ENCODE measurements at regions not wholly inside any gene's neighbourhood (a gene's known extent, or its start where the extent isn't known, plus 50 kb on each side); places are given as distances from the start of the nearest gene placed in this dataset.

- no peak for DNase-seq (ENCODE audit: low read depth)
Observed at GRCh38 chr18:45268583-45268982, 346.7 kb upstream of the SLC14A2 start.

DNA sequence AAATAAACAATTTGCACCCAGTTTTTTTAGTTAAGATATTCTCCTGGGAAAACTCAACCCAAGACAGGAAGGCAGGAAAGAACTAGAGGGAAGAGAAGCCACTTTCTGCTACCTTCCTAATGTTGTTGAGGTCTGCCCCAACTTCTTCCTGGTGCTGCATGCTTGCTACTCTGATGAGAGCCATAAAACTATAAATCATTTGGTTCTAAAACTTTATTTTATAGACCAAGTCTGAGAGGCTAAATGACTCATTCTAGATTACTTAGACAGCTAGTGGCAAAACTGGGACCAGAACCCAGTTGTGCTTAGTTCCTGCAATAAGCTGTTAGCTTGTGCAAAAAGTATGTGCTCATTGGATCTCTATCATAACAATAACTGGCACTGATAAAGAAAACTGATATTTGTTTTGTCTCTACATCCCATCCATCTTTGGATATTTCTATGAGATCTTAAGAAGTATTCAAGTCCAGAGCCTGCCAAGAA, 344.9 kb upstream of the SLC14A2 start:
- no peak for DNase-seq (ENCODE audit: low read depth)

GRCh38 chr18:45274026-45274425, 341.2 kb upstream of the SLC14A2 start:
- no peak for DNase-seq (ENCODE audit: low read depth)

- DNase-seq (ENCODE audit: low read depth): no peak
Observed at GRCh38 chr18:45275367-45276113, 339.7 kb upstream of the SLC14A2 start.

GRCh38 chr18:45276878-45277277, 338.4 kb upstream of the SLC14A2 start:
- no peak for DNase-seq (ENCODE audit: low read depth)

GRCh38 chr18:45277908-45278307, 337.4 kb upstream of the SLC14A2 start:
- no peak for DNase-seq (ENCODE audit: low read depth)

DNA sequence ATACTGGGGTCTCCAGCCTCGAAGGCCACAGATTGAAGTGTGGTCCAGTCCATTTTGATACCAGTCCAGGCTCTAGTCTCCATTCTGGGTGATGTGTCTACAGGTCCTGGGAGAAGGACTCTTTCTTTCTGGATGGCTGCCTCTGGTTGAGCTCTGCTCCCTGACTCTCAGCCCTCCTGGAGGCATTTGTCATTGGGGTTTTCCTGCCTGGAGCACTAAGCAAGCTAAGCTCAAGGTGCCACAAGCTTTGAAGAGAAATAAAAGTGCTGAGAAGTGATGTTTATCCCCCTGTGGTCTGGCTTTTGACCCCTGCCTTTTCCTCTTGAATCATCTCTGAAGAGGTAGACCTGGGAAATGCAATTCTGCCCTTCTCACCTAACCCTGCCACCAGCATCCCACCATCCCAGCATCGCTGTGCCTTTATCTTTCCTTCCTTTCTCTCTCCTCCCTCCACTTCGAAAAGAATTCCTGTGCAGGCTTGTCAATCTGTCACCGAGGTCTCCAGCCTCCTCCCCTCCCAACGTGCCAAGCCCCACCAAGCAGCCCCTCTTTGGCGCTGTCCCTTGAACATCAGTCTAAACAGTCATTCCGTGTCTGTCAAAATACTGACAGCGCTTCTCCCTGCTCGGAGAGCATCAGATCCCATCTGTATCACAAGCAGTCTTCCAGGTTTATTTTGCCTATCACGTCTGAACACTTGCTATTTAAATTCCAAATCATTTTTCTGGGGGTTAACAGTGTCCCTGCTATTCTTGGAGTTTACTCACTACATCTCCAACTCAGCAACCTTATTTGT, 334.6 kb upstream of the SLC14A2 start:
- DNase-seq (ENCODE audit: low read depth): no peak

- no peak for DNase-seq (ENCODE audit: low read depth)
Observed at GRCh38 chr18:45282101-45282812, 333.0 kb upstream of the SLC14A2 start.

DNA sequence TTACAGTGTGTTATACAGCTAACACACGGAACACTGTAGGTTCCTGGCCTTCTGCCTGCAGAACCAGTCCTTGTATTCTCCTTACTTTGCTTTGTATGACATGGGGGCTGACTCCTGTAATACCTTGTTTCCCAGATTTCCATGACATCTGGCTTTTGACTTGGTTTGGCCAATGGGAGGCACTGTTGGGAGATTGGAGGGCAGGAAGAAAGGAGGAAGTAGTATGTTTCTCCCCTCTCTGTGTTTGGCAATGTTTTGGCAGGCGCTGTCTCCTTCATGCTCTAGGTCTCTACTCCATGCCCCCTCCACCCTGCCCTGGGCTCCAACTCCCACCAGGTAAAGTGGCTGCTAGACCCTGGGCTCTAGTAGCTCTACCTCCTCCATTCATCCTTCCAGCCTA, 331.1 kb upstream of the SLC14A2 start:
- DNase-seq (ENCODE audit: low read depth): no peak

GRCh38 chr18:45284851-45285250, 330.4 kb upstream of the SLC14A2 start:
- DNase-seq (ENCODE audit: low read depth): no peak

DNA sequence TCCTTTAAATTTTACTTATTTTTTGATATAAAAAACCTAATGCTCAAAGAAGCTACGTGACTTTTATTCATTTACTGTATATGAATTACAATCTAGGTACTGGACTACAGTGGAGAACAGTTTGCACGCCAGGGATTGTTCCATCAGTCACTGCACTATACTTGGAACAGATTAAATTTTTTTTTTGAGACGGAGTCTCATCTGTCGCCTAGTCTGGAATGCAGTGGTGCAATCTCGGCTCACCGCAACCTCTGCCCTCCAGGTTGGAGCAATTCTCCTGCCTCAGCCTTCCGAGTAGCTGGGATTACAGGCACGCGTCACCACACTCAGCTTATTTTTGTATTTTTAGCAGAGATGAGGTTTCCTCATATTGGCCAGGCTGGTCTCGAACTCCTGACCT, 330.0 kb upstream of the SLC14A2 start:
- no peak for DNase-seq (ENCODE audit: low read depth)

DNA sequence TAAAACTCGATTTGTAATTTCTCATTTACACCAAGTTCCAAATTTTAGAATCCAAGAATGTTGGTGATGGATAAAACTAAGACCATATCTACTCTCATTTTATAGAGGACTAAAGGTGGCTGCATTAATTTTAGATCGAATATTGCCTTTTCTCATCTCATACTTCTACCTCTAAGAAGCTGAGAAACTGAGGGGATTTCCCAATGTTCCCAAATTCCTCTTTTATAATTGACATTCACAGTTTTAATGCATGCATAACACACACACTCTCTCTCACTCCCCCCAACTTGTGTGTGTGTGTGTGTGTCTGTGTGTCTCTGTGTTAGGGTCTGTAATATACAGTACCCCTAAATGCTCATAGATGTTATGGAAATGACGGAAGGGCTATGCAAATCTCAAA, 328.8 kb upstream of the SLC14A2 start:
- DNase-seq (ENCODE audit: low read depth): no peak

DNA sequence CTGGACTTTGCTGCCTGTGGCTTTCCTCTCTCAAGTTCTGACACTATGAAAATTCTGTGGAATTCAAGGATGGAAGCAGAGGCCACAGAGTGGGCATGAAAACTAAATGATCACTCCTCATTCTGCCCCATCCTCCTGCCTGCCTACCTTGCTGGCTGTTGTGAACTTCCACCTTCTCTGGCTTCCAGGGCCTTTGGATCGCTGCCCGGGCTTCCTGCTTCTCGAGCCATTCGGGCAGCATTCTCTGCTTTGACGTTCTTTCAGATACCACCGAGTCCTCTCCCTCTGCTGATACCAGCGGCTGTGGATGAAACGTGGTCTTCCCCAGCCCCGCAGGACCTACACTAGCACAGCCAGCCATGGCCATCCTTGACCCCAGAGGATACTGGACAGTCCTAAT, 327.7 kb upstream of the SLC14A2 start:
- DNase-seq (ENCODE audit: low read depth): no peak

DNA sequence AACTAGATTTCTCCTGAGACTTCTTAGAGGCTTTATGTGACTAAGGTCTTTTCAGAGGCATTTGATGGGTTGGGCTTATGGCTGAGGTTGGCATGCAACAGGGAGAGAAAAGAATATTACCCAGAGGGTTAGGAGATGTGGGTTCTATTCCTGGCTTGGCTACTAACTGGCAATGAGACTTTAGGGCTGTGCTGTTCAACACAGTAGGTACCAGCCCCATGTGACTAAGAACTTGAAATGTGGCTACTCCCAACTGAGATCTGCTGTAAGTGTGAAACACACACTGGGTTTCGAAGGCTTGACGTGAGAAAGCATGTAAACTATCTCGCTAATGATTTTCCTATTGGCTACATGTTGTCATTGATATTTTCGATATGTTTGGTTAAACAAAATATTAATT, 324.9 kb upstream of the SLC14A2 start:
- DNase-seq (ENCODE audit: low read depth): no peak

DNA sequence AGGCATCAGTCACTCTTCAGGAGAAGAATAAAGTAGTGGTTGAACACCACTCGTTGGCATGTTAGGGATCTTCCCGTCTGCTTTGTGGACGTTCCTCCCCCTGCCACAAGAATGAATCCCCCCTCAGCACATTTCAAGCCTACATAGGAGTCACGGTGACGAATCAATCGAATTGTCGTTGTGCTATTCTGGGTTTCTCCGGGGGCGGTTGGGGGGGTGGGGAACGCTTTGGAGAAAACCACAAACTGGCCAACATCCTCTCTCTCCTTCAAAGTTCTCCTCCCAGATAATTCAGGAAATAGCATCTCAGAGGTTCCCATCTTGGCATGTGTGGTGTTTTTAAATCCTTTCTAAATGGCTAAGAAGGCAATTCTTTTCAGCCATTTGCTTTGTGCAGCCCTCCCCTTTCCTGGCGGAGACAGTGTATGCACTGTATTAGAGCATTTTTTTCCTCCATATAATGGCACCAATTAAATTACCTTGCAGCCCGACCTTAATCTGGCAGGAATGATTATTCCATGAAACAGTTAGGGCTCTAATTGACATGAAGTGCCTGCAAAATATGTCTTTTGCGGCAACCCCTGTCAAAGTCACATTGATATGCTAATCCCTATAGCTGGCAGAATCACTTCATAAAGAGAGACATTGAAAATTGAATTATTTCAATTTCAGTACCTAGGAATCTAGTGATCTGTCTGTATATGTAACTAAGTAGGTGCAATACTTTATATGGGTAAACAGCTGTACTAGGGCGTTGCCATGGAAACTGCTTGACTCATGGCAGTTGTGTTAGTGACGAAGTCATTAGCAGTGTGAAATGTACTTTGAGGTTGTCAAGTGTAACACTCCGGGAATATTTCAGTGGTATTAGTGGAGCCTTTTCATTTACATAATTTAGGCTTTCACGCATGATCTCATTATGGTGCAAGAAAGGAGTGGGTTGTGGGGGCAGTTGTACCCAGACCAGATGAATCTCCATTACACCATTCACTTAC, 323.4 kb upstream of the SLC14A2 start:
- no peak for DNase-seq (ENCODE audit: low read depth)

DNA sequence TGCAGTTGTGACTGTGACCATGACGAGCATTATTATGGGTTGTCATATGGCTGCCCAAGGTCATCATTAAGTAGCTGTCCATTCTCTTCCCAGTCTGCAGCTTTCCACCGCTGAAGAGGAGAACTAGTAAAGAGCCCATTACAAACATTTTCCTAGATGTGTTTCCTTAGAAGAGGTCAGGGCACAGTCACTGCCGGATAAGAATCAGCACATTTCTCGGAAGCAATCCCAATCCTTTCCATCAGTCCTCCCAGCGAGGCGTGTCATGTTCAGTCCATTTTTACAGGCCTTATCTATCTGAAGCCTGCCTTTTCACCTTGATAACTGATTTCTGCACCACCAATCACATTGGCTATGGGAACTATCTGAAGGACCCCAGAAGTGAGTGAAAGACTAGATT, 319.9 kb upstream of the SLC14A2 start:
- DNase-seq (ENCODE audit: low read depth): no peak

DNA sequence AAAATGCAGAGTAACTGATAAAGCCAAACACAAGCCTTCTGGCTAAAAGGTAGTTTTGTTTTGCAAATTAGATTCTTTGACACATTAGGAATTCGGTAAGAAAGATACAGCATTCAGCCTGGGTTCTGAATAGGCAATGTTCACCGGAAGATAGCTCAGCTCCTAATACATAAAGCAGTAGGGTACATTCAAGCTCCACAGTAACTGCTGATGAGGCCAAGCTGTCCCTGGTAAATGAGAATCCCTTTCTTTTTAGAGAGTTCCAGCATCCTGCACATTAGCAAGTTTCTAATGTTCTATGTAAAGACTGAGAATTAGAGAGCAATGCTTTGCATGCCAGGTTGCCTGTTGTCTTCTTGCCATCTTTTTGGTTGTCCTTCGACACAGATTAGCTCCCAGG, 316.3 kb upstream of the SLC14A2 start:
- no peak for DNase-seq (ENCODE audit: low read depth)

DNA sequence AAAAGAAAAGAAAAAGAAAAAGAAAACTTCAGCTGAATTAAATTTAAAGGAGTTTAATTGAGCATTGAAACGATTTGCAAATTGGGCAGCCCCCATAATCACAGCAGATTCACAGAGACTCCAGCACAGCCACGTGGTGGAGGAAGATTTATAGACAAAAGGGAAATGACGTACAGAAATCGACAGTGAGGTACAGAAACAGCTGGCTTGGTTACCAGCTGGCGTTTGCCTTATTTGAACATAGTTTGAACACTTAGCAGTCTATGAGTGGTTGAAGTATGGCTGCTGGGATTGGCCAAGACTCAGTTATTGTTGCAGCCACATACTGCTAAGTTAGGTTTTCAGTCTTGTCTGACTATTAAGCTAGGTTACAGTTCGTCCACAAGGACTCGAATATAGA, 312.2 kb upstream of the SLC14A2 start:
- DNase-seq (ENCODE audit: low read depth): no peak

- no peak for DNase-seq (ENCODE audit: low read depth)
Observed at GRCh38 chr18:45304558-45304957, 310.7 kb upstream of the SLC14A2 start.

GRCh38 chr18:45312555-45313126, 302.6 kb upstream of the SLC14A2 start:
- DNase-seq (ENCODE audit: low read depth): no peak

GRCh38 chr18:45316127-45316526, 299.1 kb upstream of the SLC14A2 start:
- no peak for DNase-seq (ENCODE audit: low read depth)
